GM23338 (cell line): ENCODE measurements at regions not wholly inside any gene's neighbourhood (a gene's known extent, or its start where the extent isn't known, plus 50 kb on each side); places are given as distances from the start of the nearest gene placed in this dataset.
A peak's percentile ranks its signal among the peaks of the same experiment; 100 is the strongest.

ENCODE experiments used
- CREB1 ChIP-seq: fragments of 250-450 bp; sonication (Bioruptor Pico); IDR thresholded peaks from 2 replicates; pipeline ENCODE4 v1.5.0; 2020; ENCODE audit warnings: low read depth, mild to moderate bottlenecking, moderate library complexity
- ETS1 ChIP-seq: IDR thresholded peaks from 2 replicates; pipeline ENCODE4 v1.6.1; 2016; ENCODE audit warnings: antibody characterized with exemption
- EZH2phosphoT487 ChIP-seq: fragments of 200-600 bp; sonication (generic); IDR thresholded peaks from one replicate; pipeline ENCODE4 v1.8.1; 2018; ENCODE audit warnings: antibody characterized with exemption; ENCODE audit not compliant: unreplicated experiment
- JUNB ChIP-seq: IDR thresholded peaks from one replicate; pipeline ENCODE4 v1.6.1; 2016; ENCODE audit warnings: antibody characterized with exemption; ENCODE audit not compliant: unreplicated experiment
- POLR2AphosphoS5 ChIP-seq: IDR thresholded peaks from 2 replicates; pipeline ENCODE4 v1.6.1; 2016; ENCODE audit warnings: antibody characterized with exemption, low read depth
- REST ChIP-seq: IDR thresholded peaks from one replicate; pipeline ENCODE4 v1.6.1; 2018; ENCODE audit warnings: antibody characterized with exemption; ENCODE audit not compliant: unreplicated experiment
- ZNF331 ChIP-seq: fragments of 250-450 bp; sonication (Bioruptor Pico); IDR thresholded peaks from 2 replicates; pipeline ENCODE4 v1.5.0; 2020; ENCODE audit warnings: low read depth, mild to moderate bottlenecking, moderate library complexity
- TF ChIP-seq, protein P1 (sequence below), 2 experiments: fragments of 200-600 bp in 1 of 2; sonication (generic) in 1 of 2; conservative IDR thresholded peaks; 2 replicates each; pipeline versions ENCODE4 v1.5.1 to v1.6.1; 2016 to 2017; ENCODE audit warnings: antibody characterized with exemption in 2 of 2, low read depth in 2 of 2, mild to moderate bottlenecking in 2 of 2, moderate library complexity in 1 of 2

- TF ChIP-seq, protein P1, sequence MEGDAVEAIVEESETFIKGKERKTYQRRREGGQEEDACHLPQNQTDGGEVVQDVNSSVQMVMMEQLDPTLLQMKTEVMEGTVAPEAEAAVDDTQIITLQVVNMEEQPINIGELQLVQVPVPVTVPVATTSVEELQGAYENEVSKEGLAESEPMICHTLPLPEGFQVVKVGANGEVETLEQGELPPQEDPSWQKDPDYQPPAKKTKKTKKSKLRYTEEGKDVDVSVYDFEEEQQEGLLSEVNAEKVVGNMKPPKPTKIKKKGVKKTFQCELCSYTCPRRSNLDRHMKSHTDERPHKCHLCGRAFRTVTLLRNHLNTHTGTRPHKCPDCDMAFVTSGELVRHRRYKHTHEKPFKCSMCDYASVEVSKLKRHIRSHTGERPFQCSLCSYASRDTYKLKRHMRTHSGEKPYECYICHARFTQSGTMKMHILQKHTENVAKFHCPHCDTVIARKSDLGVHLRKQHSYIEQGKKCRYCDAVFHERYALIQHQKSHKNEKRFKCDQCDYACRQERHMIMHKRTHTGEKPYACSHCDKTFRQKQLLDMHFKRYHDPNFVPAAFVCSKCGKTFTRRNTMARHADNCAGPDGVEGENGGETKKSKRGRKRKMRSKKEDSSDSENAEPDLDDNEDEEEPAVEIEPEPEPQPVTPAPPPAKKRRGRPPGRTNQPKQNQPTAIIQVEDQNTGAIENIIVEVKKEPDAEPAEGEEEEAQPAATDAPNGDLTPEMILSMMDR (conservative IDR thresholded peaks at IDR 0.05; ENCODE audit: low read depth in 2 of 2): 0 out of 4 replicates have a peak, but pooled peaks of 1 of the 2 experiments have one; percentile 19
- no peak for TF ChIP-seq POLR2AphosphoS5
- no peak for TF ChIP-seq CREB1 (CRISPR knock-in tag)
- no peak for TF ChIP-seq ZNF331
- no peak for TF ChIP-seq JUNB
- no peak for TF ChIP-seq REST
- no peak for TF ChIP-seq EZH2phosphoT487
- TF ChIP-seq ETS1: no peak
Observed at GRCh38 chr10:52653263-52653909, 119.2 kb downstream of the MBL2 start.
